ENCODE measurements at regions not wholly inside any gene's neighbourhood (a gene's known extent, or its start where the extent isn't known, plus 50 kb on each side); places are given as distances from the start of the nearest gene placed in this dataset.

GRCh38 chr9:118975736-118976135 is 393.5 kb downstream of the BRINP1 start:
- no peak for DNase-seq

- DNase-seq = no peak
These were observed 393.1 kb downstream of the BRINP1 start for GRCh38 chr9:118976160-118976559.

GRCh38 chr9:118984607-118985006 is 384.6 kb downstream of the BRINP1 start:
- no peak for DNase-seq

- DNase-seq = no peak
These were observed 383.4 kb downstream of the BRINP1 start for GRCh38 chr9:118985851-118986250.

- DNase-seq = no peak
These were observed 382.1 kb downstream of the BRINP1 start for GRCh38 chr9:118987167-118987566.

- DNase-seq = no peak
These were observed 378.3 kb downstream of the BRINP1 start for GRCh38 chr9:118990949-118991348.

GRCh38 chr9:118991366-118992285 is 377.6 kb downstream of the BRINP1 start:
- DNase-seq = no peak

- no peak for DNase-seq
These were observed 376.1 kb downstream of the BRINP1 start for GRCh38 chr9:118992813-118993794.

- DNase-seq = no peak
These were observed 375.3 kb downstream of the BRINP1 start for GRCh38 chr9:118993965-118994364.

- DNase-seq = no peak
These were observed 366.7 kb downstream of the BRINP1 start for GRCh38 chr9:119002491-119002890.

- DNase-seq = no peak
These were observed 366.0 kb downstream of the BRINP1 start for GRCh38 chr9:119003201-119003611.

GRCh38 chr9:119003882-119004617 is 365.2 kb downstream of the BRINP1 start:
- DNase-seq = no peak

GRCh38 chr9:119004618-119004990 is 364.6 kb downstream of the BRINP1 start:
- no peak for DNase-seq

- DNase-seq = no peak
These were observed 364.1 kb downstream of the BRINP1 start for GRCh38 chr9:119005162-119005561.

GRCh38 chr9:119009249-119009648 is 360.0 kb downstream of the BRINP1 start:
- DNase-seq = no peak

GRCh38 chr9:119020284-119020683 is 349.0 kb downstream of the BRINP1 start:
- no peak for DNase-seq

- DNase-seq = no peak
These were observed 348.4 kb downstream of the BRINP1 start for GRCh38 chr9:119020730-119021333.

- DNase-seq = no peak
These were observed 343.1 kb downstream of the BRINP1 start for GRCh38 chr9:119026120-119026519.

GRCh38 chr9:119027901-119028699 is 341.1 kb downstream of the BRINP1 start:
- DNase-seq = no peak

GRCh38 chr9:119029886-119030285 is 339.3 kb downstream of the BRINP1 start:
- no peak for DNase-seq

- no peak for DNase-seq
These were observed 335.6 kb downstream of the BRINP1 start for GRCh38 chr9:119033596-119033995.

- no peak for DNase-seq
These were observed 332.3 kb downstream of the BRINP1 start for GRCh38 chr9:119036969-119037368.

Measured in CD4-positive, alpha-beta T cell treated with Interleukin-4 for 4 hours (primary cell).